22Rv1 (cell line): ENCODE measurements at regions not wholly inside any gene's neighbourhood (a gene's known extent, or its start where the extent isn't known, plus 50 kb on each side); places are given as distances from the start of the nearest gene placed in this dataset.
"Not testable (repeated sequence)": the region's sequence is repeated elsewhere in the genome, so short reads cannot be mapped to it uniquely, and the experiment has no call there.

Source experiments
- ZFX ChIP-seq: fragments of 450-650 bp; IDR thresholded peaks from 2 replicates; pipeline ENCODE4 v1.6.1; 2017; ENCODE audit warnings: antibody characterized with exemption, borderline replicate concordance
- TF ChIP-seq, protein P1 (sequence below): fragments of 450-650 bp; IDR thresholded peaks from 2 replicates; pipeline ENCODE4 v1.5.1; 2017; ENCODE audit warnings: mild to moderate bottlenecking

DNA sequence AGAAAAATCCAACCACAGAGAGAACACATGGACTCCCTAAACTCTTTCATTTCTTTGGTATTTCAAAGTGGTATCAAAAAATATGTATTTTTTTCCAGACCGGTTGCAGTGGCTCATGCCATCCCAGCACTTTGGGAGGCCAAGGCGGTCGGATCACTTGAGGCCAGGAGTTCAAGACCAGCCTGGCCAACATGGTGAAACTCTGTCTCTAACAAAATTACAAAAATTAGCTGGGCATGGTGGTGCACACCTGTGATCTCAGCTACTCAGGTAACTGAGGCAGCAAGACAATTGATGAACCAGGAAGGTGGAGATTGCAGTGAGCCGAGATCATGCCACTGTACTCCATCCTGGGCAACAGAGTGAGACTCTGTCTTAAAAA, 121.8 kb downstream of the RIN2 start:
- TF ChIP-seq, protein P1, sequence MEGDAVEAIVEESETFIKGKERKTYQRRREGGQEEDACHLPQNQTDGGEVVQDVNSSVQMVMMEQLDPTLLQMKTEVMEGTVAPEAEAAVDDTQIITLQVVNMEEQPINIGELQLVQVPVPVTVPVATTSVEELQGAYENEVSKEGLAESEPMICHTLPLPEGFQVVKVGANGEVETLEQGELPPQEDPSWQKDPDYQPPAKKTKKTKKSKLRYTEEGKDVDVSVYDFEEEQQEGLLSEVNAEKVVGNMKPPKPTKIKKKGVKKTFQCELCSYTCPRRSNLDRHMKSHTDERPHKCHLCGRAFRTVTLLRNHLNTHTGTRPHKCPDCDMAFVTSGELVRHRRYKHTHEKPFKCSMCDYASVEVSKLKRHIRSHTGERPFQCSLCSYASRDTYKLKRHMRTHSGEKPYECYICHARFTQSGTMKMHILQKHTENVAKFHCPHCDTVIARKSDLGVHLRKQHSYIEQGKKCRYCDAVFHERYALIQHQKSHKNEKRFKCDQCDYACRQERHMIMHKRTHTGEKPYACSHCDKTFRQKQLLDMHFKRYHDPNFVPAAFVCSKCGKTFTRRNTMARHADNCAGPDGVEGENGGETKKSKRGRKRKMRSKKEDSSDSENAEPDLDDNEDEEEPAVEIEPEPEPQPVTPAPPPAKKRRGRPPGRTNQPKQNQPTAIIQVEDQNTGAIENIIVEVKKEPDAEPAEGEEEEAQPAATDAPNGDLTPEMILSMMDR: not testable (repeated sequence)
- TF ChIP-seq ZFX: not testable (repeated sequence)
